GM12875 (cell line): ENCODE measurements at regions not wholly inside any gene's neighbourhood (a gene's known extent, or its start where the extent isn't known, plus 50 kb on each side); places are given as distances from the start of the nearest gene placed in this dataset.

ENCODE experiments used
- H3K4me3 ChIP-seq: one replicate; pipeline ENCODE4 v1.5.1; 2011; ENCODE audit warnings: low read depth, low read length, control low read depth
- CTCF ChIP-seq: IDR thresholded peaks from 2 replicates; pipeline ENCODE4 v1.5.1; 2011; ENCODE audit warnings: low read depth, mild to moderate bottlenecking, control low read depth, inconsistent platforms, low read length, moderate library complexity, borderline replicate concordance; ENCODE audit not compliant: insufficient read depth

- H3K4me3 ChIP-seq, result no peak overlapping the region
- TF ChIP-seq CTCF, result no peak
Measured at GRCh38 chr14:106207316-106207715, 680.9 kb downstream of the TMEM121 start.

- TF ChIP-seq CTCF, result no peak
- H3K4me3 ChIP-seq, result no peak overlapping the region
Measured at GRCh38 chr14:106208794-106209193, 682.4 kb downstream of the TMEM121 start.

GRCh38 chr14:106209755-106210154 lies 683.4 kb downstream of the TMEM121 start:
- H3K4me3 ChIP-seq, result no peak overlapping the region
- no peak for TF ChIP-seq CTCF

DNA sequence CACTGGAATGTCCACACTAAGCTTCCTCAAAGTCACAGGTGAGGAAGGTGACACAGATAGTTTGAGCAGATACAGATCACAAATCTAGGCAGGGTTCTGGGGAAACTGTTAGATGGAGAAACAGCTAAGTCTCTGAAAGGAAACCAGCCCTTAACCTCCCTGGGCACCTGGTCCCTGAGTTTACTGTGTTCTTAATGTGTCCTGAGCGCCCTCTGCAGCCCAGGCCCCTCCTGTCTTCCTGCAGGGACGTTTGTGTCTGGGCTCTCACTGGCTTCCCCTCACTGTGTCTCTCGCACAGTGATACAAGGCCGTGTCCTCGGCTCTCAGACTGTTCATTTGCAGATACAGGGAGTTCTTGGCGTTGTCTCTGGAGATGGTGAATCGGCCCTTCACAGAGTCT lies 684.3 kb downstream of the TMEM121 start:
- H3K4me3 ChIP-seq, result no peak overlapping the region
- TF ChIP-seq CTCF, result no peak

DNA sequence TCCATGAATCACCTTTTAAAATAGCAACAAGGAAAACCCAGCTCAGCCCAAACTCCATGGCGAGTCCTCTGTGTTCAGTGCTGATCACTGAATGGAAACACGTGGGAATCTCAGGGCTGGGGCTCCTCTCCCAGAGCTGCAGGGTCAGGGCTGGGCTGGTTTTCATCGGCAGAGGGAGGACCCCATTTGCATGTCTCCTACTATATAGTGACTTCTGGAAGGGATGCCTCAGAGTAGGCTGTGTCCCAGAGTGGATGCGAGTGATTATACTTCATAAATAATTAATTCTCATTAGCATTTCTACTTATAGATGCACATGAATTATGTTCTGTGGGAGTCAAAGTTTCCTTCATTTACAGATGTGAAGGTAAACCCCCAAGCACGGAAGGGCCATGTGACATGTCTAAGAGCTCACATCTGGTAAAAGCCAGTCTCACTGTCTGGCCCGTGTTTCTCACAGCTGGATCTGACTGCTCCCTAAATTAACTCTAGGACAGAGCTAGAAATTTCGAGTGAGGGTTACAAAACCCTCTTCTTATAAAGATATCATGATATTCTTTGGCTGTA lies 685.0 kb downstream of the TMEM121 start:
- H3K4me3 ChIP-seq, result no peak overlapping the region
- TF ChIP-seq CTCF, result no peak

DNA sequence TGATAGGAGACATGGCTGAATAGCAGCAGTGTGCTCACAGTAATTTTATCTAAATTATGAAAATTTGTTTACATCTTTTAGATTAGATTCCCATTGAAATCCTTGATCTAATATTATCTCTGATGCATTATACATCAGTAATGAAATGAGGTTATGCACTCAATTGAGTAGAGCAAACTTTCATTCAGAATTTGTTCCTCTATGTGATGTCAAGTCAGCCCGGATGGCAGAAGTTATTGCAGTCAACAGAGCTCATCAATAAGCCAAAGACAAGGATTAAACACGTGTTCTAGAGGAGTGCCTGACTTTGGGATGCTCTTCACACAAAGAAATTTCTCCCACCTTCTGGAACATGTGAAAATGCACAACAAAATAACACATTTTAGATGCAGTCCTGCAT lies 688.8 kb downstream of the TMEM121 start:
- no peak for TF ChIP-seq CTCF
- no peak overlapping the region for H3K4me3 ChIP-seq

- no peak for TF ChIP-seq CTCF
Measured at GRCh38 chr14:106216679-106217078, 690.3 kb downstream of the TMEM121 start.

More at GRCh38 chr14:106216679-106217078, 690.3 kb downstream of the TMEM121 start:
- no peak overlapping the region for H3K4me3 ChIP-seq
